Small intestine (tissue), 7 donors: ENCODE measurements at regions not wholly inside any gene's neighbourhood (a gene's known extent, or its start where the extent isn't known, plus 50 kb on each side); places are given as distances from the start of the nearest gene placed in this dataset.

ENCODE experiments used
- DNase-seq, 2 donors: peaks; one replicate each; pipeline versions ENCODE4 v3.0.0 to v3.0.0-alpha.2; 2013
- FAIRE-seq: peaks from 2 replicates; lab custom pipeline; 2012; peaks lifted over from hg19 to GRCh38; lab: Jason Lieb, UNC
- H3K27ac ChIP-seq, 3 donors: one replicate each; pipeline ENCODE4 v1.5.1; 2013; ENCODE audit warnings: low read length in 2 of 3, mild to moderate bottlenecking in 2 of 3, control low read depth in 1 of 3, inconsistent platforms in 1 of 3, low read depth in 1 of 3, moderate library complexity in 1 of 3
- H3K27me3 ChIP-seq, 3 donors: one replicate each; pipeline ENCODE4 v1.6.1; 2013; ENCODE audit warnings: low read length in 3 of 3, inconsistent platforms in 1 of 3; ENCODE audit not compliant: control insufficient read depth in 3 of 3, insufficient read depth in 3 of 3
- H3K36me3 ChIP-seq, 3 donors: one replicate each; pipeline ENCODE4 v1.6.1; 2013; ENCODE audit warnings: low read length in 3 of 3, inconsistent platforms in 1 of 3, low read depth in 1 of 3, mild to moderate bottlenecking in 1 of 3, moderate library complexity in 1 of 3; ENCODE audit not compliant: control insufficient read depth in 3 of 3, insufficient read depth in 2 of 3
- H3K4me1 ChIP-seq, 3 donors: one replicate each; pipeline ENCODE4 v1.6.1; 2013; ENCODE audit warnings: low read length in 2 of 3, inconsistent platforms in 1 of 3, low read depth in 1 of 3, mild to moderate bottlenecking in 1 of 3, moderate library complexity in 1 of 3; ENCODE audit not compliant: control insufficient read depth in 3 of 3, insufficient read depth in 2 of 3
- H3K4me3 ChIP-seq, 3 donors: one replicate each; pipeline ENCODE4 v1.5.1; 2013; ENCODE audit warnings: low read length in 3 of 3, control low read depth in 1 of 3, inconsistent platforms in 1 of 3, low read depth in 1 of 3, mild to moderate bottlenecking in 1 of 3, moderate library complexity in 1 of 3
- H3K9me3 ChIP-seq, 2 donors: one replicate each; pipeline ENCODE4 v1.6.1; 2013; ENCODE audit warnings: low read depth in 1 of 2, low read length in 1 of 2; ENCODE audit not compliant: control insufficient read depth in 2 of 2, insufficient read depth in 1 of 2
- WGBS, 3 donors: extraction: QIAGEN DNeasy Blood & Tissue Kit; methylation state at CpG; one replicate each; pipeline ENCODE4 v1.1.7; 2013; 5-methylcytosine and 5-hydroxymethylcytosine counted together
- donor health status: healthy with polysubstance abuse.
- donor health status: control.
- donor health status: control.
- donor health status: Bipolar disorder and iron deficiency.
- donor health status: healthy.

DNA sequence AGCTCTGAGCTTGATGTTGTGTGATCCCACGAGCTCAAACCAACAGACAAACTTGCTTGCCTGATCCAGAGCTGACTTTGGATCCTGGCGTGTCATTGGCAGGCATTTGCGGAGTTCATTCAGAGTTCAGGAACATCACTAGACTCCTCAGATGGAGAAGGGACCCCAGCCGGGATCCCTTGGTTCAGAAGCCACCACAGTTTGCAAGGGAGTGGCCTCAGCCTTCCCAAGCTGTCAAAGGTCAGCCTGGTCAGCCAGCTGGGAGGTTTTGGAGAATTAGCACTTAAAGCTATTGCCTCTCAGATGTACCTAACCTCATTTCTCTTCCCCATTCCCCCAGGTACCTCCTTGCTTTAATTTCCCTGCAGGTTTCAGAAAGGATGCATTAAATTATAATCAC, 208.8 kb upstream of the SOX21 start:
- no peak overlapping the region for H3K4me3 ChIP-seq
- DNase-seq (no peak), FAIRE-seq (no peak)
- peaks cover 0 to 3% (median 0%) of the 10 kb centered on the region in 3 donors for H3K27me3 ChIP-seq
- no peaks in the 10 kb centered on the region for H3K36me3 ChIP-seq
- no peaks in the 10 kb centered on the region for H3K4me1 ChIP-seq
- WGBS, 3 donors: 37 to 54% (median 51%) methylated on average over 4 of the region's 4 CpGs
- no peaks in the 10 kb centered on the region for H3K9me3 ChIP-seq
- H3K27ac ChIP-seq: no peak overlapping the region

DNA sequence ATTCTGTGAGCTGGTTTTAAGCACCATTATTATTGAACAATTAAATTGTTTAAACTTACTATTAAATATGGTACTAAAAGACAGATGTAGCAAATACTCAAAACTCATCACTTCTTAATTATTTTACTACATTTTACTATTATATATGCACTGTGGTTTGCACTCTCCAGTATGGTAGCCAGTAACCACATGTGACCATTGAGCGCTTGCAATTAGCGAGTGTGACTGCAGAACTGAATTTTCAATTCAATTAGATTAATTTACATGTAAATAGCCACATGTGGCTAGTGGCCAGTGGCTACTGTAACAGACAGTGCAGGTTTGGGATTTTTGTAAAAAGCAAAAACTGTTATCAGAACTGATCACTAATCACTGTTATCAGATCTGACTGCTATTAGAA, 208.2 kb upstream of the SOX21 start:
- peaks cover 0 to 3% (median 0%) of the 10 kb centered on the region in 3 donors for H3K27me3 ChIP-seq
- H3K9me3 ChIP-seq: no peaks in the 10 kb centered on the region
- H3K4me1 ChIP-seq: no peaks in the 10 kb centered on the region
- H3K27ac ChIP-seq: no peak overlapping the region
- WGBS, 3 donors: 94 to 96% (median 96%) methylated on average over 2 of the region's 2 CpGs
- no peaks in the 10 kb centered on the region for H3K36me3 ChIP-seq
- DNase-seq: no peak
- H3K4me3 ChIP-seq: no peak overlapping the region
- no peak for FAIRE-seq

DNA sequence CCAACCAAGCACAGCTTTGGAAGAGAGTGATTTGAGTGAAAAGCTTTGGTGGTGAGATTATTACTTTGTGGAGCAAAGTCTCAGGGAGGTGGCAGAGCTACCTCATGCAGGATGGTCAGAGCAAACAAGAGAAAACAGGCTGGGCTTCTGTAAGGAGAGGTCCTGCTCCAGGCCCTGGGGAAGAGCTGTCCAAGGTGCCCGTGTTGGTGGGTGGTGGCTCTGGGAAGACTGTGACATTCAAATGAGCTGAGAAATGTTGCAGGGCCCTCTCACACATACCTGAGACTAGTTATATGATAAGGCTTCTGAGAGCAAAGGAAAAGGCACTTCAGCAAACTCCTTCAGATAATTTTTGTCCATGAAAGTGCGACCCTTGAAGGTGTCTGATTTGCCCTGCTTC, 205.5 kb upstream of the SOX21 start:
- WGBS, 3 donors: 49 to 55% (median 52%) methylated on average over 2 of the region's 2 CpGs
- DNase-seq (no peak), FAIRE-seq (no peak)
- Histone ChIP-seq H3K4me1 (no peaks in the 10 kb centered on the region), H3K4me3 (no peak overlapping the region), H3K9me3 (no peaks in the 10 kb centered on the region), H3K27me3 (peaks cover 0 to 3% (median 0%) of the 10 kb centered on the region in 3 donors), H3K36me3 (no peaks in the 10 kb centered on the region), H3K27ac (no peak overlapping the region)

DNA sequence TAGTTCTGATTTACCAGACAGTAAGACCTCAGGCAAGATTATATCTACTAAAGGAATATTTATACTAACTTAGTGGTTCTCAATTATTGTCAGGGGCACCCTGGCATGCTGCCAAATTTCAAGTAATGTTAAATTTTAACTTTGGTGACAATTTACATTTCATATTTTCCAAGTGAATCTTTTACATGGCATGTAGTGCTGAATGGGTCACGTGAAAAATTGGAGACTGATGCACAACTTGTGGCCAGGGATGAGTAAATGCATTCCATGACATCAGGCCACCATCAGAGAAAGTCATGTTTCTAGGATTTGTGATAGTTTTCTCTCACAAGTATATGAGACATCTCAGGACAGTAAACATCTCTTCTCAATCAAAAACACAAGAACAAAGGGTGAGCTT, 202.6 kb upstream of the SOX21 start:
- Histone ChIP-seq H3K36me3 (no peaks in the 10 kb centered on the region), H3K27ac (no peak overlapping the region), H3K27me3 (no peaks in the 10 kb centered on the region), H3K4me1 (no peaks in the 10 kb centered on the region), H3K4me3 (no peak overlapping the region), H3K9me3 (no peaks in the 10 kb centered on the region)
- FAIRE-seq (no peak), DNase-seq (no peak)
- WGBS, 3 donors: 33 to 51% (median 36%) methylated on average over 1 of the region's 1 CpG

DNA sequence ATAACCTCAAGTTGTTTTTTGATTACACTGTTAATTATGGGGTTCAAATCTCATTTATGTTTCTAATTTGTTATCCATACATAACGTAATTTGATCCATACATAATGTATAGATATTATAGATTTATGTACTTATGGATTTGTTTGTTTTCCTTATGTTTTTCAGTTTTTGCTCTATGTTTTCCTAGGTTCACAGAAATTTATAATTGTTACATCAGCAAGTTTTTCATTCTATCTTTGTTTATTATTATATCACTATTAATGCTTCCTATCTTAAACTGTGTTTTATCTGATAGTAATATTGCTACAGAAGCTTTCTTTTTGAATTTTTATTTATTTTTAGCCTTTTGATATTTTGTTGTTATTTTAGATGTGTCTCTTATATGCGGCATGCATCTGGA, 194.3 kb upstream of the SOX21 start:
- DNase-seq (no peak), FAIRE-seq (peak; percentile 86)
- H3K9me3 ChIP-seq: no peaks in the 10 kb centered on the region
- H3K4me3 ChIP-seq: no peak overlapping the region
- no peaks in the 10 kb centered on the region for H3K4me1 ChIP-seq
- peaks cover 0 to 2% (median 0%) of the 10 kb centered on the region in 3 donors for H3K27me3 ChIP-seq
- WGBS, 3 donors: 78 to 82% (median 80%) methylated on average over 2 of the region's 2 CpGs
- H3K36me3 ChIP-seq: no peaks in the 10 kb centered on the region
- H3K27ac ChIP-seq: no peak overlapping the region

DNA sequence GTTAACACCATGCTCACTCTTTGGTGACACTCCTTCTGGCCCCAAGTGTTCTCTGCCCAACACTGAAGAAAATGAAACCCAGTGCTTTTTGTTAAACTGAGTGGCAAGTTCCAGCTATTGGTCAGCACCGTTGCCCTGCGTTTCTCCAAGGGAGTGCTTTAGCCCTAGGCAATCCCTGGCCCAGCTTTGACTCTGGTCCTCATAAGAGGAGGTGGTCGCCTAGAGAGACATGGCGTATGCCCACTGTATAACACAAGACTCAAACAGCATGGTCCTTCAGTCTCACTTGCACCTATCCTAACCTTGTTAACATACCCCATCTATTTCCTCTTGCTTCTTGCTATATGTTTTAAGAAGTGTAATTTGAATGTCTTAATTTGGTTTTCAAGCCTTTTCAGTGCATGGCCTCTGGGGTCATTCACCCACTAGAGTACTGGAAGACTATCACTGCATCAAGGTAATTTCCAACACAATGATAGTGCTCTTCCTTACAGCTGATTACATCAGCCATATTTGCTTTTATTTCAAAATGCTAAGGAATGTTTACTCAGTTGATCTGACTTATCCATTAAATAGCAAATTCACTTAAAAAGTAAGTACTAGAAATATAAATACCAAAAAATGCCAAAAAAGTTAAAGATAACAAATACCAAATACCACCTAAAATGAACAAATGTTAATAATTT, 190.5 kb upstream of the SOX21 start:
- DNase-seq (no peak), FAIRE-seq (no peak)
- Histone ChIP-seq H3K27ac (no peak overlapping the region), H3K4me1 (no peaks in the 10 kb centered on the region), H3K4me3 (no peak overlapping the region), H3K36me3 (no peaks in the 10 kb centered on the region), H3K9me3 (no peaks in the 10 kb centered on the region), H3K27me3 (no peaks in the 10 kb centered on the region)
- 87 to 92% (median 89%) methylated on average over 4 of the region's 4 CpGs for WGBS, 3 donors

DNA sequence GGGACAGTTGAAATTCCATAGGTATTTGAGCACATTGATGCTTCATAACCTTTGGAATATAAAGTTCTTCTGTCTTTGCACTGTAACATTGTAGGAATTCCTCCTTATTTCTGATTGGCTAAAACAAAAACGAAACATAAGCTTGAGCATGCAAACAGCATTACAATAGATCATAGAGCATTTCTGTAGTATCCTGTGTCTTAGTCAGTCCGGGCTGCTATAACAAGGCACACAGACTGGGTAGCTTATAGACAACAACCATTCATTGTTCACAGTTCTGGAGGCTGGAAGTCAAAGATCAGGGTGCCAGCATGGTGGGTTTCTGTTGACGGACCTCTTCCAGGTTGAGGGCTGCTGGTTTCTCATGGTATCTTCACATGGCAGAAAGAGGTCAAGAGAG, 188.7 kb upstream of the SOX21 start:
- FAIRE-seq (no peak), DNase-seq (no peak)
- Histone ChIP-seq H3K9me3 (no peaks in the 10 kb centered on the region), H3K27ac (no peak overlapping the region), H3K36me3 (no peaks in the 10 kb centered on the region), H3K4me3 (no peak overlapping the region), H3K27me3 (no peaks in the 10 kb centered on the region), H3K4me1 (no peaks in the 10 kb centered on the region)
- WGBS, 3 donors: 71 to 83% (median 80%) methylated on average over 3 of the region's 3 CpGs

DNA sequence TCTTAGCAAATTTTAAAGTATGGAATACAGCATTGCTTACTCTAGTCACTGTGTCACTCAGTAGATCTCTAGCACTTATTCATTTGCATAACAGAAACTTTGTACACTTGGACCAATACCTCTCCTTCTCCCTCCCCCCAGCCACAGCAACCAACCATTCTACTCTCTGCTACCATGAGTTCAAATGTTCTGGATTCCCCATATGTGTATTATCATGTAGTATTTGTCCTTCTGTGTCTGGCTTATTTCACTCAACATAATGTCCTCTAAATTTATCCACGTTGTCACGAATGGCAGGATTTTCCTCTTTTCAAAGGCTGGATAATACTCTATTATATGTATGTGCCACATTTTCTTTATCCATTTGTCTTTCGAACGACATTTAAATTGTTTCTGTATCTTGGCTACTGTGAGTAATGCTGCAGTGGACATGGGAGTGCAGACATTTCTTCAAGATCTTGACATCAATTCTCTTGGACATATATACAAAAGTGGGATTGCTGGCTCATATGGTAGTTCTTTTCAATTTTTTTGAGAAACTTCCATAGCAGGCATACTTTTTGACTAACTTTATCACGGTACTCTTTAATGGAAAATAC, 184.5 kb upstream of the SOX21 start:
- Histone ChIP-seq H3K4me3 (no peak overlapping the region), H3K36me3 (no peaks in the 10 kb centered on the region), H3K27me3 (no peaks in the 10 kb centered on the region), H3K27ac (no peak overlapping the region), H3K9me3 (no peaks in the 10 kb centered on the region), H3K4me1 (no peaks in the 10 kb centered on the region)
- no peak for DNase-seq
- 85 to 90% (median 89%) methylated on average over 5 of the region's 5 CpGs for WGBS, 3 donors
- no peak for FAIRE-seq

DNA sequence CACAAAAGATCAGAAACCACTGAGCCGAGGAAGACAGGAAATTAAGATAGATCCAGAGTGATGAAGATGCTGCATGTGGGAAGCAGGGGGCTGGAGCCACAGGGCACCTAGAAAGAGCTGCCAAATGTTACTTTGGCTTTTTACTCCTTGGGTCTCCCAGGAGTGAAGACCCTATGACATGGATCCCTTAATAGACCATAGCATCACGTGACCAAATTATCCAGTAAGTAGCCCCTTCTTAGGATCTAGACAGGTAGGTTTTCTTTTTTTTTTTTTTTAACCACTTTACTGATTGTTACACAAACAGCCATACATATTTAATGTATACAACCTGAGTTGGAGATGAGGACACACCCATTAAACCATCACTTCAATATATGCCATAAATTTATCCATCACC, 183.9 kb upstream of the SOX21 start:
- Histone ChIP-seq H3K36me3 (no peaks in the 10 kb centered on the region), H3K9me3 (no peaks in the 10 kb centered on the region), H3K4me3 (no peak overlapping the region), H3K4me1 (no peaks in the 10 kb centered on the region), H3K27ac (no peak overlapping the region), H3K27me3 (no peaks in the 10 kb centered on the region)
- DNase-seq (no peak), FAIRE-seq (no peak)
- WGBS, 3 donors: 68 to 82% (median 70%) methylated on average over 2 of the region's 2 CpGs
